CD4-positive, alpha-beta memory T cell (primary cell): ENCODE measurements at regions not wholly inside any gene's neighbourhood (a gene's known extent, or its start where the extent isn't known, plus 50 kb on each side); places are given as distances from the start of the nearest gene placed in this dataset.

ENCODE experiments used
- CTCF ChIA-PET: fragments of 350-600 bp; sonication (Branson Sonifier 250); formaldehyde crosslinking; loops from one replicate; lab custom pipeline; 2021; ENCODE audit warnings: inconsistent platforms; ENCODE audit not compliant: partially characterized antibody; lab: Charles Lee
- POLR2A ChIA-PET: fragments of 350-600 bp; sonication (Branson Sonifier 250); formaldehyde crosslinking; loops from one replicate; lab custom pipeline; 2021; ENCODE audit not compliant: partially characterized antibody; lab: Charles Lee
- DNase-seq, 5 donors: peaks; one replicate each; pipeline versions ENCODE4 v3.0.0 to v3.0.0-alpha.2; 2020 to 2022; ENCODE audit warnings: mixed read lengths in 1 of 5
- H3K27ac ChIP-seq: one replicate; pipeline ENCODE4 v1.7.0; 2013; ENCODE audit warnings: low read depth, low read length
- H3K27me3 ChIP-seq: 2 replicates; pipeline ENCODE4 v1.7.0; 2013; ENCODE audit warnings: mild to moderate bottlenecking, low read length, moderate library complexity; ENCODE audit not compliant: insufficient read depth
- H3K36me3 ChIP-seq: 2 replicates; pipeline ENCODE4 v1.7.0; 2013; ENCODE audit warnings: mild to moderate bottlenecking, low read length, moderate library complexity; ENCODE audit not compliant: insufficient read depth
- H3K4me1 ChIP-seq: 2 replicates; pipeline ENCODE4 v1.7.0; 2013; ENCODE audit warnings: mild to moderate bottlenecking, low read length, moderate library complexity; ENCODE audit not compliant: insufficient read depth
- H3K4me3 ChIP-seq, 2 donors: one replicate each; pipeline ENCODE4 v1.7.0; 2013; ENCODE audit warnings: low read length in 2 of 2, mild to moderate bottlenecking in 1 of 2
- H3K9me3 ChIP-seq, 2 donors: one replicate each; pipeline ENCODE4 v1.7.0; 2013; ENCODE audit warnings: low read length in 2 of 2, control low read depth in 1 of 2; ENCODE audit not compliant: control insufficient read depth in 1 of 2
- H3K27ac Mint-ChIP-seq, 7 donors: one replicate each; pipeline ENCODE4 v1.8.0; 2020 to 2021; ENCODE audit warnings: mixed read lengths in 7 of 7, mild to moderate bottlenecking in 6 of 7, inconsistent platforms in 3 of 7, moderate library complexity in 3 of 7
- H3K27me3 Mint-ChIP-seq, 2 donors: one replicate each; pipeline ENCODE4 v1.8.0; 2020 to 2021; ENCODE audit warnings: mixed read lengths in 2 of 2
- H3K36me3 Mint-ChIP-seq, 2 donors: one replicate each; pipeline ENCODE4 v1.8.0; 2020 to 2021; ENCODE audit warnings: mixed read lengths in 2 of 2, inconsistent platforms in 1 of 2, mild to moderate bottlenecking in 1 of 2
- H3K4me1 Mint-ChIP-seq, 4 donors: one replicate each; pipeline ENCODE4 v1.8.0; 2020 to 2021; ENCODE audit warnings: mixed read lengths in 4 of 4, mild to moderate bottlenecking in 1 of 4
- H3K4me3 Mint-ChIP-seq, 8 donors: one replicate each; pipeline ENCODE4 v1.8.0; 2020 to 2021; ENCODE audit warnings: mixed read lengths in 8 of 8, mild to moderate bottlenecking in 7 of 8, moderate library complexity in 6 of 8, inconsistent platforms in 3 of 8
- H3K9me3 Mint-ChIP-seq, 8 donors: one replicate each; pipeline ENCODE4 v1.8.0; 2020 to 2021; ENCODE audit warnings: mixed read lengths in 8 of 8, mild to moderate bottlenecking in 5 of 8, inconsistent platforms in 3 of 8, moderate library complexity in 1 of 8
- intact Hi-C: fragments of 100-400 bp; cut with micrococcal nuclease; formaldehyde crosslinking; loops from one replicate; pipeline ENCODE4 v1.15.1; 2023

GRCh38 chr5:4909086-4909485 is 231.0 kb upstream of the ADAMTS16 start:
- H3K9me3 Mint-ChIP-seq: peaks cover 0 to 3% (median 2%) of the 10 kb centered on the region in 8 donors
- Histone ChIP-seq H3K4me1 (no peaks in the 10 kb centered on the region), H3K4me3 (no peak overlapping the region), H3K27ac (no peak overlapping the region), H3K9me3 (no peaks in the 10 kb centered on the region), H3K36me3 (no peaks in the 10 kb centered on the region), H3K27me3 (no peaks in the 10 kb centered on the region)
- ChIA-PET POLR2A (no interaction called here), CTCF (no interaction called here)
- intact Hi-C loops: no loop called here
- no peak overlapping the region for H3K4me3 Mint-ChIP-seq
- H3K27me3 Mint-ChIP-seq: no peaks in the 10 kb centered on the region
- peaks cover 0 to 1% (median 0%) of the 10 kb centered on the region in 4 donors for H3K4me1 Mint-ChIP-seq
- H3K27ac Mint-ChIP-seq: no peak overlapping the region
- DNase-seq: no peak
- H3K36me3 Mint-ChIP-seq: no peaks in the 10 kb centered on the region

- Histone ChIP-seq H3K27ac (no peak overlapping the region), H3K36me3 (no peaks in the 10 kb centered on the region), H3K9me3 (no peaks in the 10 kb centered on the region), H3K4me3 (no peak overlapping the region), H3K4me1 (no peaks in the 10 kb centered on the region), H3K27me3 (no peaks in the 10 kb centered on the region)
- intact Hi-C loops: no loop called here
- Mint-ChIP-seq H3K27ac (no peak overlapping the region), H3K4me1 (peaks cover 0 to 1% (median 0%) of the 10 kb centered on the region in 4 donors), H3K9me3 (peaks cover 0 to 5% (median 1%) of the 10 kb centered on the region in 8 donors), H3K36me3 (no peaks in the 10 kb centered on the region), H3K4me3 (no peak overlapping the region), H3K27me3 (no peaks in the 10 kb centered on the region)
- no peak for DNase-seq
- CTCF ChIA-PET: no interaction called here
- POLR2A ChIA-PET: no interaction called here
Observed at GRCh38 chr5:4911646-4912403, 228.3 kb upstream of the ADAMTS16 start.

GRCh38 chr5:4921929-4922328 is 218.2 kb upstream of the ADAMTS16 start:
- Mint-ChIP-seq H3K36me3 (no peaks in the 10 kb centered on the region), H3K27me3 (no peaks in the 10 kb centered on the region), H3K9me3 (peaks cover 0 to 6% (median under 1%) of the 10 kb centered on the region in 8 donors), H3K4me3 (no peak overlapping the region), H3K27ac (no peak overlapping the region), H3K4me1 (no peaks in the 10 kb centered on the region)
- Histone ChIP-seq H3K9me3 (no peaks in the 10 kb centered on the region), H3K27me3 (no peaks in the 10 kb centered on the region), H3K36me3 (no peaks in the 10 kb centered on the region), H3K4me3 (no peak overlapping the region), H3K4me1 (no peaks in the 10 kb centered on the region), H3K27ac (no peak overlapping the region)
- intact Hi-C loops: no loop called here
- POLR2A ChIA-PET: no interaction called here
- no peak for DNase-seq
- CTCF ChIA-PET: no interaction called here

- DNase-seq: no peak
- CTCF ChIA-PET: no interaction called here
- H3K9me3 ChIP-seq: no peaks in the 10 kb centered on the region
- Mint-ChIP-seq H3K9me3 (peaks cover 0 to 4% (median under 1%) of the 10 kb centered on the region in 8 donors), H3K4me1 (no peaks in the 10 kb centered on the region), H3K27ac (no peak overlapping the region), H3K27me3 (no peaks in the 10 kb centered on the region), H3K36me3 (no peaks in the 10 kb centered on the region), H3K4me3 (no peak overlapping the region)
- no peaks in the 10 kb centered on the region for H3K36me3 ChIP-seq
- no peaks in the 10 kb centered on the region for H3K4me1 ChIP-seq
- H3K27me3 ChIP-seq: no peaks in the 10 kb centered on the region
- POLR2A ChIA-PET: no interaction called here
- no peak overlapping the region for H3K4me3 ChIP-seq
- intact Hi-C loops: no loop called here
- no peak overlapping the region for H3K27ac ChIP-seq
Observed at GRCh38 chr5:4924577-4924976, 215.6 kb upstream of the ADAMTS16 start.

- no peaks in the 10 kb centered on the region for H3K36me3 Mint-ChIP-seq
- Histone ChIP-seq H3K4me1 (no peaks in the 10 kb centered on the region), H3K27ac (no peak overlapping the region), H3K36me3 (no peaks in the 10 kb centered on the region), H3K27me3 (no peaks in the 10 kb centered on the region), H3K4me3 (no peak overlapping the region), H3K9me3 (no peaks in the 10 kb centered on the region)
- no peak overlapping the region for H3K27ac Mint-ChIP-seq
- H3K4me3 Mint-ChIP-seq: no peak overlapping the region
- peaks cover 0 to 4% (median 0%) of the 10 kb centered on the region in 8 donors for H3K9me3 Mint-ChIP-seq
- POLR2A ChIA-PET: no interaction called here
- no peaks in the 10 kb centered on the region for H3K27me3 Mint-ChIP-seq
- intact Hi-C loops: no loop called here
- no peaks in the 10 kb centered on the region for H3K4me1 Mint-ChIP-seq
- DNase-seq: no peak
- CTCF ChIA-PET: no interaction called here
Observed at GRCh38 chr5:4927097-4927496, 213.0 kb upstream of the ADAMTS16 start.

GRCh38 chr5:4928409-4928808 is 211.7 kb upstream of the ADAMTS16 start:
- Mint-ChIP-seq H3K9me3 (peaks cover 0 to 7% (median 2%) of the 10 kb centered on the region in 8 donors), H3K27me3 (no peaks in the 10 kb centered on the region), H3K4me1 (no peaks in the 10 kb centered on the region), H3K36me3 (no peaks in the 10 kb centered on the region), H3K4me3 (no peak overlapping the region), H3K27ac (no peak overlapping the region)
- ChIA-PET CTCF (no interaction called here), POLR2A (no interaction called here)
- Histone ChIP-seq H3K4me3 (no peak overlapping the region), H3K36me3 (no peaks in the 10 kb centered on the region), H3K27me3 (no peaks in the 10 kb centered on the region), H3K27ac (no peak overlapping the region), H3K9me3 (no peaks in the 10 kb centered on the region), H3K4me1 (no peaks in the 10 kb centered on the region)
- no peak for DNase-seq
- intact Hi-C loops: no loop called here

GRCh38 chr5:4929092-4929655 is 211.0 kb upstream of the ADAMTS16 start:
- Histone ChIP-seq H3K27ac (no peak overlapping the region), H3K4me1 (no peaks in the 10 kb centered on the region), H3K9me3 (no peaks in the 10 kb centered on the region), H3K36me3 (no peaks in the 10 kb centered on the region), H3K27me3 (no peaks in the 10 kb centered on the region), H3K4me3 (no peak overlapping the region)
- ChIA-PET POLR2A (no interaction called here), CTCF (no interaction called here)
- intact Hi-C loops: no loop called here
- Mint-ChIP-seq H3K4me3 (no peak overlapping the region), H3K36me3 (no peaks in the 10 kb centered on the region), H3K4me1 (no peaks in the 10 kb centered on the region), H3K27ac (no peak overlapping the region), H3K9me3 (peaks cover 0 to 7% (median 4%) of the 10 kb centered on the region in 8 donors), H3K27me3 (no peaks in the 10 kb centered on the region)
- no peak for DNase-seq
